Testis (tissue), 2 donors: ENCODE measurements at regions not wholly inside any gene's neighbourhood (a gene's known extent, or its start where the extent isn't known, plus 50 kb on each side); places are given as distances from the start of the nearest gene placed in this dataset.

Experiments used
- DNase-seq: peaks from one replicate; pipeline ENCODE4 v3.0.0-alpha.2; 2019
- H3K27ac ChIP-seq, 2 donors: fragments of 200-600 bp; sonication (generic); one replicate each; pipeline ENCODE4 v1.5.1; 2019
- H3K27me3 ChIP-seq: fragments of 200-600 bp; sonication (generic); one replicate; pipeline ENCODE4 v1.5.1; 2019
- H3K36me3 ChIP-seq: fragments of 200-600 bp; sonication (generic); one replicate; pipeline ENCODE4 v1.5.1; 2017; ENCODE audit warnings: low read depth; ENCODE audit errors: missing control alignments
- H3K4me1 ChIP-seq: fragments of 200-600 bp; sonication (generic); one replicate; pipeline ENCODE4 v1.5.1; 2019
- H3K4me3 ChIP-seq, 2 donors: fragments of 200-600 bp; sonication (generic); one replicate each; pipeline ENCODE4 v1.5.1; 2017 to 2019
- H3K9me3 ChIP-seq: fragments of 200-600 bp; sonication (generic); one replicate; pipeline ENCODE4 v1.5.1; 2017
- CTCF ChIP-seq, 3 experiments: fragments of 450-650 bp in 2 of 3; fragments of 200-600 bp in 1 of 3; sonication (generic) in 1 of 3; IDR thresholded peaks; one replicate each; pipeline ENCODE4 v1.5.1; 2016 to 2019; ENCODE audit warnings: antibody characterized with exemption in 3 of 3, mild to moderate bottlenecking in 2 of 3, moderate library complexity in 1 of 3
- POLR2A ChIP-seq: fragments of 450-650 bp; IDR thresholded peaks from one replicate; pipeline ENCODE4 v1.6.1; 2017; ENCODE audit warnings: antibody characterized with exemption, mild to moderate bottlenecking, moderate library complexity
- WGBS, 2 donors: methylation state at CpG; one replicate each; pipeline ENCODE4 v1.1.5; 2018; 5-methylcytosine and 5-hydroxymethylcytosine counted together
- intact Hi-C: fragments of 100-400 bp; cut with DNase I; formaldehyde crosslinking; loops from one replicate; pipeline ENCODE4 v1.15.1; 2023; ENCODE audit warnings: low total_unique reads

GRCh38 chr5:60485361-60485760 lies 214.6 kb downstream of the DEPDC1B start:
- Histone ChIP-seq H3K27ac (no peak overlapping the region), H3K4me1 (no peaks in the 10 kb centered on the region), H3K4me3 (no peak overlapping the region), H3K9me3 (no peaks in the 10 kb centered on the region), H3K27me3 (no peaks in the 10 kb centered on the region), H3K36me3 (no peaks in the 10 kb centered on the region)
- no peak for DNase-seq
- intact Hi-C loops: no loop called here
- WGBS, 2 donors: 54 to 87% methylated on average over 1 of the region's 1 CpG
- TF ChIP-seq POLR2A: no peak
- TF ChIP-seq CTCF (IDR thresholded peaks at IDR 0.05): no peak

- Histone ChIP-seq H3K27ac (no peak overlapping the region), H3K4me3 (no peak overlapping the region), H3K36me3 (no peaks in the 10 kb centered on the region), H3K27me3 (no peaks in the 10 kb centered on the region), H3K9me3 (no peaks in the 10 kb centered on the region), H3K4me1 (no peaks in the 10 kb centered on the region)
- no peak for DNase-seq
- intact Hi-C loops: no loop called here
- no peak for TF ChIP-seq CTCF (IDR thresholded peaks at IDR 0.05)
- no peak for TF ChIP-seq POLR2A
Observed at GRCh38 chr5:60483050-60483449, 216.9 kb downstream of the DEPDC1B start.

- no peak for DNase-seq
- Histone ChIP-seq H3K27ac (no peak overlapping the region), H3K4me3 (no peak overlapping the region), H3K36me3 (no peaks in the 10 kb centered on the region), H3K27me3 (no peaks in the 10 kb centered on the region), H3K9me3 (no peaks in the 10 kb centered on the region), H3K4me1 (no peaks in the 10 kb centered on the region)
- intact Hi-C loops: no loop called here
- 57 to 68% methylated on average over 1 of the region's 1 CpG for WGBS, 2 donors
- no peak for TF ChIP-seq POLR2A
Observed at GRCh38 chr5:60482301-60482700, 217.7 kb downstream of the DEPDC1B start.

- no peak overlapping the region for H3K4me3 ChIP-seq
- no peak for DNase-seq
- intact Hi-C loops: no loop called here
- no peaks in the 10 kb centered on the region for H3K27me3 ChIP-seq
- WGBS, 2 donors: 93 to 98% methylated on average over 2 of the region's 2 CpGs
- no peaks in the 10 kb centered on the region for H3K36me3 ChIP-seq
- H3K9me3 ChIP-seq: no peaks in the 10 kb centered on the region
- no peak overlapping the region for H3K27ac ChIP-seq
- H3K4me1 ChIP-seq: no peaks in the 10 kb centered on the region
- no peak for TF ChIP-seq POLR2A
- no peak for TF ChIP-seq CTCF (IDR thresholded peaks at IDR 0.05)
Observed at GRCh38 chr5:60479542-60479941, 220.4 kb downstream of the DEPDC1B start.

- Histone ChIP-seq H3K4me1 (no peaks in the 10 kb centered on the region), H3K27me3 (no peaks in the 10 kb centered on the region), H3K36me3 (no peaks in the 10 kb centered on the region), H3K4me3 (no peak overlapping the region), H3K27ac (no peak overlapping the region), H3K9me3 (no peaks in the 10 kb centered on the region)
- no peak for TF ChIP-seq CTCF (IDR thresholded peaks at IDR 0.05)
- TF ChIP-seq POLR2A: no peak
- intact Hi-C loops: no loop called here
- no peak for DNase-seq
Observed at GRCh38 chr5:60477849-60478248, 222.1 kb downstream of the DEPDC1B start.
